ENCODE measurements at regions not wholly inside any gene's neighbourhood (a gene's known extent, or its start where the extent isn't known, plus 50 kb on each side); places are given as distances from the start of the nearest gene placed in this dataset.

- TF ChIP-seq CTCF (IDR thresholded peaks at IDR 0.05) (no peak), POLR2A (IDR thresholded peaks at IDR 0.05) (no peak)
These were observed 340.7 kb downstream of the RAP2B start for GRCh38 chr3:153502682-153503081.
